ENCODE measurements at regions not wholly inside any gene's neighbourhood (a gene's known extent, or its start where the extent isn't known, plus 50 kb on each side); places are given as distances from the start of the nearest gene placed in this dataset.

GRCh38 chr5:125149527-125149926 is 403.1 kb upstream of the ZNF608 start:
- no peak for DNase-seq

- no peak for DNase-seq
Observed at GRCh38 chr5:125150041-125150669, 403.7 kb upstream of the ZNF608 start.

- no peak for DNase-seq
Observed at GRCh38 chr5:125151150-125151900, 404.9 kb upstream of the ZNF608 start.

GRCh38 chr5:125152044-125152443 is 405.6 kb upstream of the ZNF608 start:
- no peak for DNase-seq

- no peak for DNase-seq
Observed at GRCh38 chr5:125152461-125153189, 406.2 kb upstream of the ZNF608 start.

GRCh38 chr5:125153231-125153630 is 406.8 kb upstream of the ZNF608 start:
- no peak for DNase-seq

GRCh38 chr5:125154301-125155110 is 408.1 kb upstream of the ZNF608 start:
- peak; percentile 36 for DNase-seq

- DNase-seq, result no peak
Observed at GRCh38 chr5:125160787-125161502, 414.5 kb upstream of the ZNF608 start.

GRCh38 chr5:125162714-125163113 is 416.3 kb upstream of the ZNF608 start:
- DNase-seq, result no peak

- no peak for DNase-seq
Observed at GRCh38 chr5:125169396-125169795, 423.0 kb upstream of the ZNF608 start.

GRCh38 chr5:125171641-125172040 is 425.2 kb upstream of the ZNF608 start:
- no peak for DNase-seq

- DNase-seq, result no peak
Observed at GRCh38 chr5:125175348-125176004, 429.0 kb upstream of the ZNF608 start.

GRCh38 chr5:125176005-125176390 is 429.6 kb upstream of the ZNF608 start:
- no peak for DNase-seq

GRCh38 chr5:125177340-125177739 is 430.9 kb upstream of the ZNF608 start:
- no peak for DNase-seq

- DNase-seq, result no peak
Observed at GRCh38 chr5:125179612-125180011, 433.2 kb upstream of the ZNF608 start.

- no peak for DNase-seq
Observed at GRCh38 chr5:125180231-125180829, 433.9 kb upstream of the ZNF608 start.

GRCh38 chr5:125181159-125181558 is 434.7 kb upstream of the ZNF608 start:
- no peak for DNase-seq

- DNase-seq, result no peak
Observed at GRCh38 chr5:125181955-125182354, 435.5 kb upstream of the ZNF608 start.

- no peak for DNase-seq
Observed at GRCh38 chr5:125185740-125186139, 439.3 kb upstream of the ZNF608 start.

- DNase-seq, result no peak
Observed at GRCh38 chr5:125186911-125187375, 440.5 kb upstream of the ZNF608 start.

GRCh38 chr5:125189531-125189941 is 443.1 kb upstream of the ZNF608 start:
- no peak for DNase-seq

Data from left hindlimb (tissue), 1 donor.